ENCODE measurements at regions not wholly inside any gene's neighbourhood (a gene's known extent, or its start where the extent isn't known, plus 50 kb on each side); places are given as distances from the start of the nearest gene placed in this dataset.

GRCh38 chr1:80607064-80607463 is 1193.7 kb upstream of the ADGRL2 start:
- TF ChIP-seq CTCF (IDR thresholded peaks at IDR 0.05; ENCODE audit: low read length) = no peak
- TF ChIP-seq EZH2 (IDR thresholded peaks at IDR 0.05; ENCODE audit: borderline replicate concordance, low read length) = no peak
